OCI-LY1 (cell line): ENCODE measurements at regions not wholly inside any gene's neighbourhood (a gene's known extent, or its start where the extent isn't known, plus 50 kb on each side); places are given as distances from the start of the nearest gene placed in this dataset.

Experiments
- H2AFZ ChIP-seq: fragments of 200-600 bp; sonication (generic), shearing (Covaris generic); 2 replicates; pipeline ENCODE4 v1.6.0; 2014; ENCODE audit warnings: antibody characterized with exemption, mild to moderate bottlenecking, low read length
- H3F3A ChIP-seq: fragments of 200-600 bp; sonication (generic), shearing (Covaris generic); 2 replicates; pipeline ENCODE4 v1.6.0; 2014; ENCODE audit warnings: mild to moderate bottlenecking, antibody characterized with exemption, low read length, moderate library complexity; ENCODE audit not compliant: insufficient read depth
- H3K27ac ChIP-seq: fragments of 200-600 bp; sonication (generic); 2 replicates; pipeline ENCODE4 v1.5.1; 2014; ENCODE audit warnings: low read length, mixed run types, mild to moderate bottlenecking, low read depth; ENCODE audit not compliant: poor library complexity, severe bottlenecking
- H3K27me3 ChIP-seq: fragments of 200-600 bp; sonication (generic); 2 replicates; pipeline ENCODE4 v1.6.0; 2014; ENCODE audit warnings: antibody characterized with exemption, mild to moderate bottlenecking, low read length, moderate library complexity; ENCODE audit not compliant: insufficient read depth
- H3K36me3 ChIP-seq: fragments of 200-600 bp; sonication (generic); 2 replicates; pipeline ENCODE4 v1.6.1; 2014; ENCODE audit warnings: mild to moderate bottlenecking, antibody characterized with exemption, low read length, moderate library complexity, mixed read lengths; ENCODE audit not compliant: insufficient read depth
- H3K4me1 ChIP-seq: fragments of 200-600 bp; sonication (generic); 2 replicates; pipeline ENCODE4 v1.5.1; 2014; ENCODE audit warnings: mild to moderate bottlenecking, low read length, moderate library complexity; ENCODE audit not compliant: insufficient read depth, severe bottlenecking
- H3K4me2 ChIP-seq: fragments of 200-600 bp; sonication (generic), shearing (Covaris generic); 2 replicates; pipeline ENCODE4 v1.6.1; 2014; ENCODE audit warnings: low read length
- H3K4me3 ChIP-seq: fragments of 200-600 bp; sonication (generic); 2 replicates; pipeline ENCODE4 v1.5.1; 2014; ENCODE audit warnings: low read length, low read depth, mild to moderate bottlenecking, mixed read lengths; ENCODE audit not compliant: poor library complexity, severe bottlenecking
- H3K79me2 ChIP-seq: fragments of 200-600 bp; shearing (Covaris generic); 2 replicates; pipeline ENCODE4 v1.6.1; 2016; ENCODE audit warnings: mixed run types, low read length, mixed read lengths; ENCODE audit not compliant: insufficient read depth
- H3K9ac ChIP-seq: fragments of 200-600 bp; sonication (generic), shearing (Covaris generic); 2 replicates; pipeline ENCODE4 v1.6.1; 2014; ENCODE audit warnings: mild to moderate bottlenecking, low read length, mixed read lengths
- H3K9me2 ChIP-seq: fragments of 200-600 bp; sonication (generic), shearing (Covaris generic); 2 replicates; pipeline ENCODE4 v1.6.1; 2014; ENCODE audit warnings: low read depth, mild to moderate bottlenecking, low read length, mixed read lengths
- H3K9me3 ChIP-seq: fragments of 200-600 bp; shearing (Covaris generic); 2 replicates; pipeline ENCODE4 v1.6.1; 2014; ENCODE audit warnings: low read length, mixed read lengths
- H4K20me1 ChIP-seq: fragments of 200-600 bp; sonication (generic), shearing (Covaris generic); 2 replicates; pipeline ENCODE4 v1.6.0; 2016; ENCODE audit warnings: mild to moderate bottlenecking, low read length; ENCODE audit not compliant: insufficient read depth
- CTCF ChIP-seq: fragments of 200-600 bp; sonication (generic), shearing (Covaris generic); IDR thresholded peaks from 2 replicates; pipeline ENCODE4 v1.5.1; 2017; ENCODE audit warnings: mild to moderate bottlenecking, antibody characterized with exemption, low read length, moderate library complexity, mixed read lengths
- EZH2 ChIP-seq: fragments of 200-600 bp; sonication (generic), shearing (Covaris generic); IDR thresholded peaks from 2 replicates; pipeline ENCODE4 v1.8.0; 2017; ENCODE audit warnings: borderline replicate concordance, mixed run types, mild to moderate bottlenecking, antibody characterized with exemption, low read length, moderate library complexity, mixed read lengths

DNA sequence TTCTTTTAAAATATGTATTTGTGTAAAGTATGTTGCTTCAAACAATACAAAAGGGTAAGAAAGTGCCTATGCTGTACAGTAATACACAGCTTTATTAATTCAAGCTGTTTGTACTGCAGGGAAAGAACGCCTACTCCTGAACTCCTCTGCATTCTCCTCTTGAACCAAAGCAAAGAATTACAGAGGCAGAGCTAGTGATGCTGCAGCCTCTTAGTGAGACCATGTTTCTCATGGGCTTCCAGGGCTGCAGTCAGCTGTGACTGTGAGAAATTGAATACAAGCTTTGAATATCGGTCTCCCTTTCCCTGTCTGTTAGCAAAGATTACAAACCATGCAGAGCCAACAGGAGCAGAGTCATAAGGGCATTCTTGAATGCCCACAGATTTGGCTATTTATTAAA is 248.5 kb downstream of the SLITRK1 start:
- H3K79me2 ChIP-seq: no peaks in the 10 kb centered on the region
- TF ChIP-seq CTCF (no peak), EZH2 (no peak)
- no peaks in the 10 kb centered on the region for H3K27me3 ChIP-seq
- no peaks in the 10 kb centered on the region for H4K20me1 ChIP-seq
- no peaks in the 10 kb centered on the region for H3K36me3 ChIP-seq
- no peaks in the 10 kb centered on the region for H3K9me2 ChIP-seq
- H3K9ac ChIP-seq: no peak overlapping the region
- H3K9me3 ChIP-seq: no peaks in the 10 kb centered on the region
- H3K4me3 ChIP-seq: no peak overlapping the region
- no peak overlapping the region for H3K27ac ChIP-seq
- no peak overlapping the region for H3K4me2 ChIP-seq
- H2AFZ ChIP-seq: no peak overlapping the region
- no peaks in the 10 kb centered on the region for H3F3A ChIP-seq
- H3K4me1 ChIP-seq: no peaks in the 10 kb centered on the region

DNA sequence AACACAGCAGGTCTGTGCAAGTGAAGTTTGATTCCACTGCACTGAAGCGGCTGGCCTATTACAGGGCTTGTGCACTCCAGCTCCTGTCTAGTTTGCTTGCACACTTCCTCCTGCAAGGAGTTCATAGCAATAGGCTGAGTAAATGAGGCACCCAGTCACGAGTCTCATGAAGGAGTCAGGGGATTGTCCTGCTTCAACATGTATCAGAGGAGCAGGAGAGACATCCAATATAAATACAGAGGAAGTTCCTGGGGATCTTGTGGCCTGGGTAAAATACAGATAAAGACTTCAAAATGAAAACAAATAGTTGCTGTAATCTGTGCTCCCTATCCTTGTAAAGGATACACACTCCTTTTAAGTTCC is 259.9 kb downstream of the SLITRK1 start:
- H4K20me1 ChIP-seq: no peaks in the 10 kb centered on the region
- no peak overlapping the region for H3K4me2 ChIP-seq
- H2AFZ ChIP-seq: no peak overlapping the region
- no peak overlapping the region for H3K27ac ChIP-seq
- H3F3A ChIP-seq: no peaks in the 10 kb centered on the region
- no peaks in the 10 kb centered on the region for H3K9me3 ChIP-seq
- H3K4me1 ChIP-seq: no peaks in the 10 kb centered on the region
- no peaks in the 10 kb centered on the region for H3K36me3 ChIP-seq
- no peak for TF ChIP-seq CTCF
- H3K9me2 ChIP-seq: no peaks in the 10 kb centered on the region; the same call in 1 of the 2 replicates
- no peaks in the 10 kb centered on the region for H3K27me3 ChIP-seq
- H3K9ac ChIP-seq: no peak overlapping the region
- no peaks in the 10 kb centered on the region for H3K79me2 ChIP-seq
- H3K4me3 ChIP-seq: no peak overlapping the region

DNA sequence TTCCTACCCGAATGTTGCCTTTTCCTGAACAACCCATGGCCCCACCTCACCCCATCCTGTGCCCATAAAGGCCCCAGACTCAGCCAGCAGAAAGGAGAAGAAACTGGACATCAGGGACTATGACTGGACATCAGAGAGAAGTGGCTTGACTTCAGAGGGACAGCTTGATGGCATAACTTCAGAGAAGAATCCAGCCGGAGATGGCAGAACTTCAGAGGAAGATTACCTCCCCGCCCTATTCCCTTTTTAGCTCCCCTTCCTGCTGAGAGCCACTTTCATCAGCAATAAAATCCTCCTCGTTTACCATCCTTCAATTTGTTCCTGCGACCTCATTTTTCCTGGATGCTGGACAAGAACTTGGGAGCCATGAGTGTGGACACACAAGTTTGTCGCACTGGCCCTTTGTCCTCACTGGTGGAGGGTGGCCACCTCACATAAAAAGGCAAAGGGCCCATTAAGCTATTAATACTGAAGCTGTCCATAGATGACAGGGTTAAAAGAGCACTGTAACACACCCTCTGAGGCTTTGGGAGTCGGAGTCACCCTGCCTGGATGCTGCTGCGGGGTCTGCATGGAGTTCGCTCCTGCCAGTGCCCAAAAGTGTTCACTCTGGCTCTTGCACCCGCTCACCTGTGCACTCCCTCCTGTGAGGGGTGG is 260.4 kb downstream of the SLITRK1 start:
- Histone ChIP-seq H2AFZ (no peak overlapping the region), H3K36me3 (no peaks in the 10 kb centered on the region), H3K9ac (no peak overlapping the region), H3K4me1 (no peaks in the 10 kb centered on the region), H3F3A (no peaks in the 10 kb centered on the region), H3K27me3 (no peaks in the 10 kb centered on the region), H3K27ac (no peak overlapping the region), H3K79me2 (no peaks in the 10 kb centered on the region), H3K4me3 (no peak overlapping the region), H4K20me1 (no peaks in the 10 kb centered on the region), H3K9me3 (no peaks in the 10 kb centered on the region), H3K4me2 (no peak overlapping the region), H3K9me2 (no peaks in the 10 kb centered on the region; the same call in 1 of the 2 replicates)
- TF ChIP-seq CTCF (no peak), EZH2 (no peak)
